ENCODE measurements at regions not wholly inside any gene's neighbourhood (a gene's known extent, or its start where the extent isn't known, plus 50 kb on each side); places are given as distances from the start of the nearest gene placed in this dataset.
"Not testable (repeated sequence)": the region's sequence is repeated elsewhere in the genome, so short reads cannot be mapped to it uniquely, and the experiment has no call there.

GRCh38 chr15:39414201-39414600 lies 166.7 kb upstream of the THBS1 start:
- DNase-seq: no peak

DNA sequence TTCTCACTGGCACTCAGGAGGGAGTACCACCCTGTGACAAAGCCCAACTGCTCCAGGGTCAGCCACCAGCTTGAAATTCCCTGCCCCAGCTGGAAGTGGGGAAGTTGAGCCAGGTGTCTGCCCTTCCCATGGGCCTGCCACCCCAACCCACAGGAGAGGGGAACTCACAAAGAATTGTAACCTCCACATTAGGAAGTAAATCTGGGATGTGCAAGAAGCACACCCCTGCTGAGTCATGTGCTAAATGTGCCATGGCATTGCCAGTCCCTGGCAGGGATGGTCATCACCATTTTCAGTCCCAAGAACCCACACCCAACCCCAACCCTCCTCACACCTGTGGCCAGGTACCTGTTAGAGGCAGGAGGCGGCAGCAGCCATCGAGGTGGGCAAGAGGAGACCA lies 165.2 kb upstream of the THBS1 start:
- DNase-seq: no peak

- no peak for DNase-seq
Measured at GRCh38 chr15:39416258-39416657, 164.6 kb upstream of the THBS1 start.

DNA sequence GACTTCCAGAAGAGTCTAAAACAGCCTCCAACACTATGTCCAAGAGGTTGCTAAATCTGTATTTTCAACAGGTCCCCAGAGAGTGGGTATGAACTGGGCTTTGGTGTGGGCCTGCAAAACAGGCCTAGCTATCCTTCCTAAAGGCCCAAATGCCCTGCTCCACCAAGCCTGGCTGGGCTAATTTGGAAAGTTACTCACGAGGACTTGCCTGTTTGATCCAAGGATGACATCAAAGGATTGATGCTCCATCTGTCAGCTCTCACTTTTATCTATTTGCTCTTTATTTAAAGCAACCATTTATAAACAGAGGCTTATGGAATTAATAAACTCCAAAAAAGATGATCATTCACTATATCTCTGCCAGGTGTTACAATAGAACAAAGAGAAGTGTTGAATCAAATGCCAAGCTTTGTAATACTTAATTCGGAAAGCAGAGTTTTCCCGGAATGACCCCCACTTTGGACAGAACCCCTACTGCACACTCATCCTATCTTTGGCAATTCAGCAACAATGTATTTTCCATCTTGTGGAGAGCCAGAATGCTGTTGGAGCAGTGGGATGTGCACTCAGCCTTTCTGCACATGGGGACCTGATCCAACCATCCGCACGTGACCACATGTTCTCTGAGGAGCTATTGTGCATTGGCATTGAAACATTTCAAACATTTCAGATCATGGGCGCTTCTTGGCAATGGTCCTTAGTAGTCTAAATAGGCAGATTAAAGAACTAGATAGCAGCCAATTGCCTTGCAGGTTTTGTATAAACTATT lies 163.3 kb upstream of the THBS1 start:
- no peak for DNase-seq

DNA sequence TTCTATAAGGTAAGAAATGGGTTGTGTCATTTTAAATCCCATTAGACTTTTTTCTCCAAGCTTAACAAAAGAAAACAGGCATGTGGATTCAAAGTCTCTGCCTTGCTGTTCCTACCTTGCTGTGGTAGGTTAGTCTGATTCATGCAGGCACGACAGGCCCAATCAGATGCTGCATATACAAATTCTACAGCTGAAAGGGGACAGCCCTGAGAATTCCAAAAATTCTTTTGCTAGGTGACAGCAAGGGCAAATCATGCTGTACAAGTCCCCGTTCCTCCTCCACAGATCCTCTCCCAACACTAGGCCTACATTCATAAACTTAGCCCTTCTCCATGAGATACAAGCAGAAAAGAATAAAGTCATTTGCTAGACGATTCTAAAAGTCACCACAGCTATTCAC lies 161.2 kb upstream of the THBS1 start:
- no peak for DNase-seq

DNA sequence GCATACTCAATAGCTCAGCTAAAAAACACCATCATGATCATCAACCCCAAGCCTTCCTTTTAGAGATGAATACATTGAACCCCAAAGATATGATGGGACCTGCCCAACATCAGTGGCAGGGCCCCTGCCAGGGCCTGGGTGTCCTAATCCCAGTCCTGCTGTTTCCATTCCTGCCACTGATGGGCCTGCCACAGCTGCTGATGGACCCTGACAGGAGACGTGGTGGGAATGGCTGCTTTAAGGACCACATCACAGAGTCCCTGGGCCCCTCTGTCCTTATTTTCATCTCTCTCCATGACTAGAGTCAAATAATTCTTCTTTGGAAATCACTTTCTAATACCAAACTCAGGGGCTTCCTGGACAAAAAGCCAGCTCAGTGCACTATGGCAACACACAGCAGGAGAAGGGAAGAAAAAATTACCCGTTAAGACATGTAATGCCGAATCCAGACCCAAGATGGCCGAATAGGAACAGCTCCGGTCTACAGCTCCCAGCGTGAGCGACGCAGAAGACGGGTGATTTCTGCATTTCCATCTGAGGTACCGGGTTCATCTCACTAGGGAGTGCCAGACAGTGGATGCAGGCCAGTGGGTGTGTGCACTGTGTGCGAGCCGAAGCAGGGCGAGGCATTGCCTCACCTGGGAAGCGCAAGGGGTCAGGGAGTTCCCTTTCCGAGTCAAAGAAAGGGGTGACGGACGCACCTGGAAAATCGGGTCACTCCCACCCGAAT lies 160.6 kb upstream of the THBS1 start:
- not testable (repeated sequence) for DNase-seq

- not testable (repeated sequence) for DNase-seq
Measured at GRCh38 chr15:39420853-39421192, 160.1 kb upstream of the THBS1 start.

DNA sequence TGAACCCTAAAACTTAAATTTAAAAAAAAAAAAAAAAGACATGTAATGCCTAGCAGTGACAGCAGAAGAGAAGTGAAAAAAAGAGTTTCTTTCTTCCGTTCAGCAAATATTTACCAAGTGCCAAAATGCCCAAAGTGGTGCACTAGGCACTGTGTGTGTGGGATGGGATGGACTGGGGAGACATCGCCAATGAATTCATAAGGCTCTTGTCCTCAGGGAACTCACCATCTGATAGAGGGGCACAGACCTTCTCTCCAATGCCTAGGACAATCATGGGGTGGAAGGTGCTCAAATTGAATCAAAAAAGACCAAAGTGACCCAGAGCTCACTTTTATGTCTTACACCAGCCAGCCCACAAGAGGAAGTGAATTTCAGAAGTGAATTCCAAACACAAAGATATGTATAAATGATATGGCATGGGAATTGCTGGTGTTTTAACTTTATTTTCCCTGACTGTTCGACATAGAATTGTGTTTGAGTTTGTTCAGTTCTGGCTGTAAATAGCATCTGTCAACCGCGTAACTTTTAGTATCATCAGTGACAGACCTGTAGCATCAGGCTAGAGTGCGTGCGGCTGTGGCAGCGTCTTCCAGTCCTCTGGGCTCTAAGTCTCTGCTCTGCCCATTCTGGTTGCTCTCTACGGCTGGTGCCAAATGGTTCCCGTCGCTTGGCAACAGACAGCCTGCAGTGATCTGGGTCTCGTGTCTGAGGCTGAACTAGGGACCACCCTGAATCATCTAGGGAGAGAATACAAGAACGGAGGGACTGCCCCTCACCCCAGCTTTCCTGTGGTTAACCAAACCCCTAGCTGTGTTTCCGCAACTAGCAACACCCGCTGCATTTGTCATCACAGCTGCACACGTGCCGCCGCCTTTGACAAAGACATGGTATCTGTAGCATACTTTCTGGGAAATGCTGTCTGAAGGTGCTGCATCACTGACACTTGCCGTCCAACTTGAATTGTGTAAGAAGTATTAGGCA lies 154.0 kb upstream of the THBS1 start:
- DNase-seq: peak; percentile 45 to 53

- no peak for DNase-seq
Measured at GRCh38 chr15:39427705-39428104, 153.2 kb upstream of the THBS1 start.

GRCh38 chr15:39429898-39430357 lies 151.0 kb upstream of the THBS1 start:
- DNase-seq: no peak

DNA sequence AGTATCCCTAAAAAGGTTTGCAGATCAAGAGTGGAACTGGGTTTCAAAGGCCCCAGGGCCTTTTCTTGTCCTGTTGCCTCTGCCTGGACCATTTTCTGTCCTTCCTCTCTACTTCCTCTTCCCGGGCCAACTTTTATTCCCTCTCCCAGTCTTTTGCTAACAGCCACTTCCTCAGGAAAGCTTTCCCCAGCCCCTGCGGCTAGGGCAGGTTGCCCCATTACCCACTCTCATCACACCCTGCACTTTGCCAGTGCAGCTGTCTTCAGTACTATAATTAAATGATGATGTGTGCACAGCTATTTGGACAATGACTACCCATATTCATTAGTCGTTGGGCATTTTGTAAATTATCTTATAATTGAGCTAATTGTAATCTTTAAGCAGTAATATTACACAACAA lies 150.5 kb upstream of the THBS1 start:
- DNase-seq: no peak

GRCh38 chr15:39431376-39431775 lies 149.5 kb upstream of the THBS1 start:
- DNase-seq: no peak

DNA sequence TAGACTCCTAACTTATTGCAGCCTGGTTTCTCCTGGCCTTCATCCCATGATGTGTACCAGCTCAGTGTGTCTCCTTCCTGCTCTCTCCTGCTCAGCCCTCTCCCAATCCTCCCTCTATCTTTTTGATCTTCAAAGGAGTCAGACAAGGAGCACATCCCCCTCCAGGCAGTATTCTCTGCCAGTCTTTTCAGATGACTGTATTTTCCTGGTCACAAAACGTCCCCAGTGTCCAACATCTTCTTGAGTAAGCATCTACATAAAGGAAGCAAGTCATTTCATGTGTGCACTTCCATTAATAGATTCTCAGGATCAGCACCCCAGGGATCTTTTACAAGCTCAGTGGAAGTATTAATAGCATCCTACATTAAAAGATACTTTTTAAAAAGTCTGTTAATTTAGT lies 148.9 kb upstream of the THBS1 start:
- DNase-seq: no peak

- DNase-seq: no peak
Measured at GRCh38 chr15:39432912-39433348, 147.9 kb upstream of the THBS1 start.

- DNase-seq: no peak
Measured at GRCh38 chr15:39433376-39433775, 147.5 kb upstream of the THBS1 start.

DNA sequence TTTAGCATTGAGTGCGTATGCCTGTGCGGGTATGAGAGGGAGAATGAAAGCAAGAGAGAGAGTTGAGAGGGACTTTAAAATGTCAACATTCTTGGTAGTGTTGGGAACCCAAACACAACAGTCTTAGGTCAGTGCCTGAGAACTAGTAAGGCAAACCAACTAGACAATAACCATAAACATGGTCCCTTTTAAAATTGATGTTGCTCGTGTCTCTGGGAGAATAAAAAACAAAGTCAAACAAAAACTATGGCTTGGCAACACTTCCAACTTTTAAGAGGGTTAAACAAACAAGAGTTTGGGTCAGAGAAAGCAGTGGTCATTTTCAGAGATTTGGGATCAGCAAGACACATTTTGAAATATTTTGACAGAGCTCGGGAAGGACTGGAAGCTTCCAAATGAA lies 146.7 kb upstream of the THBS1 start:
- no peak for DNase-seq

DNA sequence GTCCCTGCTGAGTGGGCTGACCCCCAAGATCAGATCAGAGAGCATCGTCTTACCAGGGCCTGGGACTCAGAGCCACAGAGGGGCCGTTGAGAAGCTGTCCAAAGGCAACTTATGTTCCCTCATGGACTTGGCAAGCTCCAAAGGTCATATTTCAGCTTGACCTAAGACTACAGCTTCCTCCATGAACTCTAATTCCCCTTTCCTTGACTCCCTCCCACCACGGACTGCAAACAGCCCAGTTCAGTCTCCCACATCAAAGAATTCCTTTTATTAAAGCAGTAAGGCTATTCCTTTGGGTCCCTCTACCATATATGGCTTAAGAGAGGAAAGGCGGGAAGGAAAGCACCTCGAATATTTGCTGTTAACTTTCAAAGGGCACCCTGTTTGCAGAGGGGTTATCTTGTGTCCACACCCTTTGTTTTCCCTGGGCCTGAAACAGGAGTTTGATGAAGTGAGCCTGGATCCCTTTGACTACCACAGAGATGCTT lies 146.1 kb upstream of the THBS1 start:
- no peak for DNase-seq

DNA sequence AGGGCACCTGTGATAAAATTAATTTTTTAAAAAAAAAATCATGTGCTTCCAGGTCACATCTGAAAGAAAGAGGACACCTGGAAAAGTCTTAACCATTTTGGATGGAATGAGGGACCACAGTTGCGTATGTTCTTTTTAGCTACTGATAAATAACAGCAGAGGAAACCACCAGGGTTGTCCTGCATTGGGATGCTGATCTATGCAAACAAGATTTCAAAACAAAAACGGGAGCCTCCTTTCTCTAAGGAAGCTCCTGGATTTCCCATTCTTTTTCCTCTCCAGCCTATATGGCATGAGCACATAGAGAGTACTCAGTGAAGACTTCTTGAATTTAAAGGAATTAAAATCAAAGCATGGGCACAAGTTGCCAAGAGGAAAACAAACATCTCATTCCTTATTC lies 145.6 kb upstream of the THBS1 start:
- no peak for DNase-seq

DNA sequence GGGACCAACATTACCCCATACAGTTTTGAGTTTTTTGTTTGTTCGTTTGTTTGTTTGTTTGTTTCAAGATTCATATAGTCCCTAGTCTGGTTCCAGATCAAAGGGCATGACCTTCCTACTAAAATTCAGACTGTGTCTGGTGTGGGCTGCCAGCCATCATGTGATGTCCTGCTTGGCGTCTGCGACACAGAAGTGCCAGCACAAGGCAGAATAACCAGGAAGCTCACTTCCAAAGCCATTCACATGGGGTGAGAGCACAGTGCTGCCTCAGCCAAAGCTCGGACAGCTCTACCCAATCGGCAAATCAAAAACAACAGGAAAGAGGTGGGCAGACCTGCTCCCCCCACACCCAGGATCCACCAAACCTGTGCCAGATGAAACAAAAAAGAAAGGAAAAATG lies 142.6 kb upstream of the THBS1 start:
- no peak for DNase-seq

DNA sequence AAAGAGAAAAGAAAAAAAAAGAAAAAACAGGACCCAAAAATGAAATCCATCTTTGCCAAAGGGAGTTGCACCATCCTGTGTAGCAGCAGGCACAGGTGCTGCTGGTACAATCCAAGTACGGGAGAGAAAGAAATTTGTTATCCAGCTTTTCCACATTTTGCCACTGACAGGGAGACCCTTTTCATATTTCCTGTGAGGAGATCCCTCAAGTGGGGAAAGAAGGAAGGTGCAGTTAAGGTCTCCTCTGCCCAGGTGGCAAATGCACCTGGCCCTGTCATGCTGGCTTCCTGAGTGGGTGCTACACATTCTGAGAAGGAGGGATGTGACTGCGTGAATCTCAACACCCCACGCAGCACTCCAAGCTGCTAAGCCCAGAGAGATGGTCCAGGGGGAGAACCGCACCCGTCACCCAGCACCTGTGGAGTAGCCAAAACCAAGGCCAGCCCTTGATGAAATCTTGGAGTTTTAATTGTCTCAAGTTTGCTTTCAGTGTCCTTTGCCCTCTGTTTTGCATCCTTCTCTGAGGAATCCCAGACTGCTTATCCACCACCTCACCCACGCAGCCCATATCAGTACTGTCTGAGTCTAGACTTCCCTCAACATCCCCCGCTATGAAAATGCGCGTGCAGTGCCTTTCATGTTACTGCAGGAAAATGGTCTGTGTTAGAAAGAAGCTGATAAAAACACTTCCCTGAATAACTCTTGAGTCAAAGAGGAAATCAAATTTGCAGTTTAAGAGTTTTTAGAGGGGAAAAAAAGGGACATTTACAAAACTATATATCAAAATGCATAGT lies 141.9 kb upstream of the THBS1 start:
- DNase-seq: no peak

- no peak for DNase-seq
Measured at GRCh38 chr15:39442898-39443297, 138.0 kb upstream of the THBS1 start.

DNA sequence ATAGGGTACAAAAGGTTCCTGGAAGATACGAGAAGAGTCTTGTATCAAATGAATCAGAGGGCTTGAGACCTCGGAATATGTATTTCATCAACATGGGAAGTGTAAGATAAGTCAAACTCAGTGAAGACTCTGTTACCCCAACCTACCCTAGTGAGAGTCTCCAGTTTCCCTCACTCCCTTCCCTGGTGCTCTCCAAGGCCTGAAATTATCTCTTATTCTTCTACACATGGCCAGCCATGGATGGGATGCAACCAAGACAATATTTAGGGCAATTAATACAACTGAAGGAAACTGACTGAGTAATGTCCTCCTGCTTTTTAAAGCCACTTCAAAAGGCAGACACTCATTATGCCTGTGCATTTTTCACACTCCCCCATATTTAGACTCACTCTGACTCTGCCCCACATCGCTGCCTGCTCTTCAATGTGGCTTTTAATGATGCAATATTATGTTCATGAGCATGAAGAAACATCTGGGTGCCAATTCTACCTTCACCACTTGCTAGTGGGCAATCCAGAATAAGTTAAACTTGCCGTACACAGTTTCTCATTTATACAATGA lies 137.1 kb upstream of the THBS1 start:
- no peak for DNase-seq

Measured in activated CD4-positive, alpha-beta T cell treated with anti-CD3 and anti-CD28 coated beads for 4 hours (primary cell).